GM19372 (cell line): ENCODE measurements at regions not wholly inside any gene's neighbourhood (a gene's known extent, or its start where the extent isn't known, plus 50 kb on each side); places are given as distances from the start of the nearest gene placed in this dataset.
"Not testable (repeated sequence)": the region's sequence is repeated elsewhere in the genome, so short reads cannot be mapped to it uniquely, and the experiment has no call there.

Experiments used
- ATAC-seq: cut with Tn5 transposase; IDR thresholded peaks from one replicate; pipeline ENCODE4 v1.9.1; 2021; ENCODE audit warnings: mild to moderate bottlenecking, low read depth, moderate library complexity; ENCODE audit not compliant: unreplicated experiment

DNA sequence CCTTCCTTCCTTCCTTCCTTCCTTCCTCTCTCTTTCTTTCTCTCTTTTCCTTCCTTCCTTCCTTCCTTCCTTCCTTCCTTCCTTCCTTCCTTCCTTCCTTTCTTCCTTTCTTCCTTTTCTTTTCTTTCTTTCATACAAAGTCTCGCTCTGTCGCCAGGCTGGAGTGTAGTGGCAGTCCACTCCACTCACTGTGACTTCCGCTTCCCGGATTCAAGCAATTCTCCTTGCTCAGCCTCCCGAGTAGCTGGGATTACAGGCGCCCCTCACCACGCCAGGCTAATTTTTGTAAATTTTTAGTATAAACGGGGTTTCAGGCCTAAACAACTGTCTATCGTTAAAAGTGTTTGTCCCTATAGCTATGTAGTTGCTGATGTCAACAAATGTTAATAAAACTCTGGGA is 1029.8 kb downstream of the TMEM121 start:
- ATAC-seq, result not testable (repeated sequence)

DNA sequence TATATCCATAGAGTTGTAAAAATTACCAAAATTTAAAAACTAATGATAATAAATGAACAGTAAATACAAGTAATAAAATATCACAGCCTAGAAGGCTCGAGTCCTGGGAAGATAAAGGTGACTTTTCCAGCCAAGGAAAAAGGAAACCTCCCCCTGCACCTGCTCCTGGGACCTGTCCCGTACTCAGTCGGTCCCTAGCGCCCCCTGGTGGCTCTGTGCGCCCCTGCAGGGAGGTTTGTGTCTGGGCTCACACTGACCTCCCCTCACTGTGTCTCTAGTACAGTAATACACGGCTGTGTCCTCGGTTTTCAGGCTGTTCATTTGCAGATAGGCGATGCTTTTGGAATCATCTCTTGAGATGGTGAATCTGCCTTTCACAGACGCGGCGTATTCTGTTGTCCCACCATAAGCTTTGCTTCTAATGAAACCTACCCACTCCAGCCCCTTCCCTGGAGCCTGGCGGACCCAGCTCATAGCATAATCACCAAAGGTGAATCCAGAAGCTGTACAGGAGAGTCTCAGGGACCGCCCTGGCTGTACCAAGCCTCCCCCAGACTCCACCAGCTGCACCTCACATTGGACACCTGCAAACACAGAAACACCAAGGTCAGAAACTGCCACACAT is 1030.4 kb downstream of the TMEM121 start:
- ATAC-seq, result no peak

DNA sequence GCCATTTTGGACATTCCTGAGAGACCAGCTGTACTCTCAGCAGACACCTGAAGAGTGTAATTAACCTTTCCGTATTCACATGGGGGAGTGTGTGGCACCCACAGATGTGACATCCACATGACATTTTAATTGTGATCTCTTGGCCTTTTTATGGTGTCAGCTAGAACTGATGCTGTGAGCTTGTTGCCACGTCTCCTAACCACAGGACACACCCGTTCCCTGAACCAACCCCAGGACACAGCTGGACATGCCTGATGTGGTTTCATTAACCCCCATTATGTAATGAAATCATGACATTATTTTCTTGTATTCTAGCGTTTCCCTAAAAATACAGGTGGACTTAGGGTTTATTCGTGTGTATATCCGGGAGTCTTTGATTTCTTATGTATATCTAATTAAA is 1036.1 kb downstream of the TMEM121 start:
- ATAC-seq, result no peak

DNA sequence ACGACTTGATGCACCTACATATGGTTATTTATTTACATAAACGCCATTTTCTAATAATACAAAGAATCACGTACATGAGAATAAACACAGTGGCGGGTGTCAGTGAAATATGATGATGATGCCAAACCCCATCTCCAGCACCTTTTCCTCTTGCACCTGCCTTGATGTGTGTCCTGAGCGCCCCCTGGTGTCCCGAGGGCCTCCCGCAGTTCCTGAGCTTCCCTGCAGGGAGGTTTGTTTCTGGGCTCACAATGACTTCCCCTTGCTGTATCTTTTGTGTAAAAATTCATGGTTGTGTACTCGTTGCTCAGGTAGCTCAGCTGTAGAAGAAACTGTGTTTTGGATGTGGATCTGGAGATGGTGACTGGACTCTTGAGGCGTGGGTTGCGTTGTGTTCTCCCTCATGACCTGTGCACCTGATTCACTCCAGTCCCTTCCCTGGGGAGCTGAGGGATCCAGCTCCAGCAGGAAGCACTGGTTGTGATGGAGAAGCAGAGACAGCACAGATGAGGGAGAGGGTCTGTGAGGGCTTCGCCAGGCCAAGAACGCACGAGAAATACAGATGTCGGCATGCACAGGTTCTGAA is 1037.8 kb downstream of the TMEM121 start:
- no peak for ATAC-seq

DNA sequence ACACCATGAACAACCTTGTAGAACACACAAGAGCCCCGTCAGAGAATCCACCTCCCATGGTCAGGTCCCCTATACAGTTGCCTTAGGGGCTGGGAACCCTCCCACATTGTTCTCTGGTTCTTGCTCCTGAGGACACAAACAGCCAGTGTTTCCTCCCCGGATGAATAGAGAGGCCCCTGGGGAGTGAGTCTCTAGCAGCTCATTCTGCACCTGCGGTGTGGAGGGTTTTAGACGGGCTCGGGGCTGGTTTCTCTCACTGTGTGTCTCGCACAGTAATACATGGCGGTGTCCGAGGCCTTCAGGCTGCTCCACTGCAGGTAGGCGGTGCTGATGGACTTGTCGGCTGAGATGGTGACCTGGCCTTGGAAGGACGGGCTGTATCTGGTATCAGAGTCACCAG is 1052.1 kb downstream of the TMEM121 start:
- no peak for ATAC-seq

DNA sequence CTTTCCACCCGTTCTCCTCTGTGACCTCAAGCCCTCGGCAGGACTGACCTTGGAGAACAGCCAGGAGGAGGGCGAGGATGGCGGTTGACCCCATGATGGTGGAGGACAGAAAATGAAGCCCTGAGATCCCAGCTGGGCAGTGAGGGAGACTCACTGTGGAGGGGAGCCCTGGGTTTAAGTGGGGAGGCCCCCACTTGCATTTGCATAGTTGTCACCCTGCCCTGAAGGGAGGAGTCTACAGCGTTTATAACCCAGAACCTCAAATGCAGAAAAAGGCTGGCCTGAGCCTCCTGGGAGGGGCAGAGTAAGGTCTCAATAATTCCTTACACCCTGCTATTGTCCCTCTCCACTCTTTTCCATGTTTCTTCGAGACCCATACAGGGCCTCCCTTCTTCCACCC is 1052.7 kb downstream of the TMEM121 start:
- ATAC-seq, result no peak

DNA sequence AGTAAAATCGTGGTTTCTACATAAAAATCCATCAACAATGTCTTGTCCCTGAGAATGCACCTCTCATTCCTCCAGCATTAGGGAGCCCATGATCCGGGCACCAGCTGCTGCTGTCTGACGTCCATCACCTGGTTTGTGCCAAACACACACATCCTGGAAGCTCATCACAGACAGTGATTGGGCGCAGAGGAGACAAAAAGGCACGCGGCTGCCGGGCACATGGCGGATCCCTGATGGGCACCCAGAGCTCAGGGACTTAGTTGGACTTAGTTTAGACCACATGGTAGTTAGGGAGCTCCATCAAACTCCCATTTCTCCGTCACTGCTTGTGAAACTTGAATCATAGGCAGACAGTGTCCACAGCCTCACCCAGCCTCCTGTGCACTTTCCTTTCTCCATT is 1059.3 kb downstream of the TMEM121 start:
- ATAC-seq, result no peak

DNA sequence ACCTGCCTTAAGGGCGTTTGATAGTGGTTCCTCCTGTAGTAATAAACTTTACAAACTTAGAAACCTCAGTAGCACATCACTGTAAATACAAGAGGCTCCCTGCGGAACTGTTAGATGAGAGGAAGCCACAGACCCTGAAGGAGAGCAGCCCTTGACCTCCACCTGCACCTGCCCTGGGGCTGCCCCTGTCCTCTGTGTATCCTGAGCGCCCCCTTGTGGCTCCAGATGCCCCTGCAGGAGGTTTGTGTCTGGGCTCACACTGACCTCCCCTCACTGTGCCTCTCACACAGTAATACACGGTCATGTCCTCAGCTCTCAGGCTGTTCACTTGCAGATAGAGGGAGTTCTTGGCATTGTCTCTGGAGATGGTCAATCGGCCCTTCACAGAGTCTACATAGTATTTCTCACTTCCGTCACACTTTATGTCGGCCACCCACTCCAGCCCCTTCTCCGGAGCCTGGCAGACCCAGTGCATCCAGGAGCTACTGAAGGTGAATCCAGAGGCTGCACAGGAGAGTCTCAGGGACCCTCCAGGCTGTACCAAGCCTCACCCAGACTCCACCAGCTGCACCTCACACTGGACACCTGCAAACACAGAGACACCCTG is 1059.8 kb downstream of the TMEM121 start:
- no peak for ATAC-seq

DNA sequence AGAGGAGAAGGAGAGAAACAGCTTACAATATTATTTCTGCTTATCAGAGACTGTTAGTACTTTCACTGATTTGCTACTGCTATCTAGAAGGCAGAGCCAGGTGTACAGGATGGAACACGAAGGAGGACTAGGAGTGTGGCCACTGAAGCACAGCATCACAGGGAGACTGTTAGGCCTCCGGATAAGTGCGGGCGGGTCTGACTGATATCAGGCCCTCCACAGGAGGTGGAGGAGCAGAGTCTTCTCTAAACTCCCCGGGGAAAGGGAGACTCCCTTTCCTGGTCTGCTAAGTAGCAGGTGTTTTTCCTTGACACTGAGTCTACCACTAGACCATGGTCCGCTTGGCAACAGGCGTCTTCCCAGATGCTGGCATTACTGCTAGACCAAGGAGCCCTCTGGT is 1065.2 kb downstream of the TMEM121 start:
- ATAC-seq, result not testable (repeated sequence)

DNA sequence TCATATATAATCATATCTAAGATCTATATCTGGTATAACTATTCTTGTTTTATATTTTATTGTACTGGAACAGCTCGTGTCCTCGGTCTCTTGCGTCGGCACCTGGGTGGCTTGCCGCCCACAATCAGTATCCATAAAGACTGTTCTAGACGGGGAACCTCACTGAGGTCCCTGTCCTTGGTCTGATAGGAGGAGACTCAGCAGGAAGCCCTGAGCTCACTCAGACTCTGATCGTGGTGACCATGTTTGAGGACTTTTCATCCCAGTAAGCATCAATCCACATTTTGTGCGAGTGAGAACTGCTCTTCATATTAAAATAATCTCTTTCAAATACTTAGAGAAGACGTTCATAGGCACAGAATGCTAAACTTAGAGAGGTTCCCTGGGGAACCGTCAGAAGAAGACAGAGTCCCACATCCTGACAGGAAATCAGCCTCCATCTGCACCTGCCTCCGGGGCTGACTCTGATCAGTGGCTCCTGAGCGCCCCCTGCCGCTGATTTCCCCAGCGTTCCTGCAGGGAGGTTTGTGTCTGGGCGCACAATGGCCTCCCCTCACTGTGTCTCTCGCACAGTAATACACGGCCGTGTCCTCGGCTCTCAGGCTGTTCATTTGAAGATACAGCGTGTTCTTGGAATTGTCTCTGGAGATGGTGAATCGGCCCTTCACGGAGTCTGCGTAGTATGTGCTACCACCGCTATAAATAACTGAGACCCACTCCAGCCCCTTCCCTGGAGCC is 1065.9 kb downstream of the TMEM121 start:
- not testable (repeated sequence) for ATAC-seq

DNA sequence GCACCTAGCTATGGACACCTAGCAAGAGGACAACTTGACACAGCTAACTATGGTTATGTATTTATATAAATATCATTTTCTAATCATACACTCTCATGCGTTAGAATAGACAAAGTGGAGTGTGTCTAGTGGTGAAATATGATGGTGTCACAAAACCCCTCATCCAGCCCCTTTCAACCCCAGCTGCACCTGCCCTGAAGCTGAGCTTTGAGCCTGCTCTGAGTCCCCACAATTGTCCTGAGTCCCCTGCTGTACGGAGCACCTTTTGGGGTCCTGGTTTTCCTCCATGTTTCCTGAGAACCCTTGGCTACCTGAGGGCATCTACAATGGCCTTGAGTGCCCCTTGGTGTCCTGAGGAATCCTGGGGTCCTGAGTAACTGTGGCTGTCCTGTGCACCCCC is 1072.8 kb downstream of the TMEM121 start:
- ATAC-seq, result no peak

DNA sequence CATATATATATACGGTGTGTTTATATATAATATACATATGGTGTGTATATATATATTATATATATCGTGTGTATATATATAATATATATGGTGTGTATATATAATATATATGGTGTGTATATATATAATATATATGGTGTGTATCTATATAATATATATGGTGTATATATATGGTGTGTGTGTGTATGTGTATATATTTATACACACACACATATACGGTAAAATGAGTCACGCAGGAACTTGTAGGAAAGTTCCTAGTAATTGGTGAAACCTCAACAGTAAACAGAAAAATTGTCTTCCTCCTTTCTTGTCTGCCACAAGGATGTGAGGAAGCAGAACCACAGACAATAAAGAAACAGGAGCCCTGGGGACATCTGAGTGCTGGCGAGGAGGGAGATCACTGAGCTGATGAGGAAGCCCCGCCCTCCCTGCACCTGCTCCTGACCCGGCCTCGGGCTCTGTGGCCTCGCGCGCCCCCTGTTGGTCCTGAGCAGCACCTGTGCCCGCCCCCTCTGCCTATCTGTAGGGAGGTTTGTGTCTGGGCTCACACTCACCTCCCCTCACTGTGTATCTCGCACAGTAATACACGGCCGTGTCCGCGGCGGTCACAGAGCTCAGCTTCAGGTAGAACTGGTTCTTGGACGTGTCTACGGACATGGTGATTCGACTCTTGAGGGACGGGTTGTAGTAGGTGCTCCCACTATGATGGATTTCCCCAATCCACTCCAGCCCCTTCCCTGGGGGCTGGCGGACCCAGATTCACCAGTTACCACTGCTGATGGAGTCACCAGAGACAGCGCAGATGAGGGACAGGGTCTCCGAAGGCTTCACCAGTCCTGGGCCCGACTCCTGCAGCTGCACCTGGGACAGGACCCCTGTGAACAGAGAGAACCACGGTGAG is 1079.4 kb downstream of the TMEM121 start:
- no peak for ATAC-seq

DNA sequence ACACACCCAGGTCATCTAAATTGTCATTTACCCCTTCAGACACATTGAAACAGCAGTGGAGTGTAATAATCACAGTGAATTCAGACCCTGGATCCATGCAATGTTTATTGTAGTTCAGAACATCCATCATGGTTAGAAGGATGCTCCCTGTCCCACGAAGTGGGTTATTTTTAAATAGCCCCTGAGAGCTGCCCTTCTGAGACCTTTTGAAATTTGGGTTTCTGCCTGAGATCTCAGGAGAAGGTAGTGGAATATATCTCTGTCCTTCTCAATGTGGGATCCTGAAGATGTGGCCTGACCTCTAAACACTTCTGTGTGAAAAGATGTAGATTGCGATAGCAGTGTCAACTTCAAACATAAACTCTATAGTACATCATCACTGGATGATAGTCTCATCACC is 1080.6 kb downstream of the TMEM121 start:
- ATAC-seq, result no peak

DNA sequence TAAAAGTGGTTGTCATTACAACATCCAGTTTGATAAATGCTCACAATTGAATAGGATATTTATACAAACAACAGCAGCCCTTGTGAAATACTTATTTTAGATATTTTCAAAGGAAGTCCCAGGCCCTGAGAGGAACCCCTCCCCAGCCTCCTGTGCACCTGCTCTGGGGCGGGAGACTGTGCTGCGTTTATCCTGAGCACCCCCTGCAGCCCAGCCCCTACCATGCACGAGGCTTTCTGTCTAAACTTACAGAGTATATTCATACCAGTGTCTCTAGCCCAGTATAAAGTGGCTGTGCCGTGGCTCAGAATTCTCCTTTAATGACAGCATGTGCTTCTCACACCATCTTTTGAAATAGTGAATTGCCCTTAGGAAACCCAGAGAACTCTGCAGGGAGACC is 1084.3 kb downstream of the TMEM121 start:
- no peak for ATAC-seq

DNA sequence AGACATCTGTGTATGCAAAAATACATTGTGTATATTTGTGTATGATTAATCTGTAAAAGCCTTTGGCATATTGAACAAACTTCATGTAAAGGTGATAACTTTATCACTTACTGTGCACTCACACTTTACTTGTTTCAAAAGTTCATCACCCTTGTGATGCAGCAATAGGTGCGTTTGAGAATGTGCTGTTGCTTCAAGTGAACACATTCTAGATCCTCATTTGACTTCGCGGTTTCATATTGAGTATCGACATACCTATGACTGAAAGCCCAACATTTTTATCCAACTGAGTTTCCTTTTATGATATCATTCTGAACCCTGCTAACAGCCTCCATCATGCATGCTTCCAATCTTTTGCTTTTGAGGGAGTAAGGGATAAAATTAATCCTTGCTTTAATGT is 1086.9 kb downstream of the TMEM121 start:
- no peak for ATAC-seq

DNA sequence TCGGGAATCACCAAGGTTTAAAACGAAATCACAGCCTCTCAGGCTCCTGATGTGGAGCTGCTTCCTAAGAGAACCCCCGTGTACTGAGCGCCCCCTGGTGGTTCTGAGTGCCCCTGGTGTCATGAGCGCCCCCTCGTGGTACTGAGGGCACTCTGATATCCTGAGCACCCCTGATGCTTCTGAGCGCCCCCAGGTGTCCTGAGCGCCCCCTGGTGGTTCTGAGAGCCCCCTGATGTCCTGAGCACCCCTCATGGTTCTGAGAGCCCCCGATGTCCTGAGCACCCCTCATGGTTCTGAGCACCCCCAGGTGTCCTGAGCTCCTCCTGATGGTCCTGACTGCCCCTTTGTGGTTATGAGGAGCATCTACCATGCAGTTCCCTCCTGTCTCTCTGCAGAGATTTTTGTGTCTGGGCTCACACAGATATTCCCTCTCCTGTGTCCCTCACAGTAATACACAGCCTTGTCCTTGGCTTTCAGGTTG is 1092.1 kb downstream of the TMEM121 start:
- ATAC-seq, result not testable (repeated sequence)

DNA sequence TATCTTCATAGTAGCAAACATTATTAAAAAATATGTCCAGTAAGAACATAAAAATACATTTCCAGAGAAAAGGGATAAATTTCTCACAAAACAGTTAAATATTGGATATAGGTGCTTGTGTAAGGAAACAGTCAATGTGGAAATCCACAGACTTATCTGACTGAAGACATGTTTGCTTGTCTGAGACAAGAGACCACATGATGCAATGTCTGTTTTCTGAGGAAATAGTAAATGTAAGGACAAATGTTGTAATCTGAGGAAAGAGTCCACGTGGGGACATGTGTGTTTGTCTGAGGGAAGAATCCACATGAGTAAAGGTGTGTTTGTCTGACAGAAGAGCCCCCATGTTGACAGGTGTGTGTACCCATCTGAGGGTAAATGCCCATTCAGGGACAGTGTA is 1093.2 kb downstream of the TMEM121 start:
- no peak for ATAC-seq

DNA sequence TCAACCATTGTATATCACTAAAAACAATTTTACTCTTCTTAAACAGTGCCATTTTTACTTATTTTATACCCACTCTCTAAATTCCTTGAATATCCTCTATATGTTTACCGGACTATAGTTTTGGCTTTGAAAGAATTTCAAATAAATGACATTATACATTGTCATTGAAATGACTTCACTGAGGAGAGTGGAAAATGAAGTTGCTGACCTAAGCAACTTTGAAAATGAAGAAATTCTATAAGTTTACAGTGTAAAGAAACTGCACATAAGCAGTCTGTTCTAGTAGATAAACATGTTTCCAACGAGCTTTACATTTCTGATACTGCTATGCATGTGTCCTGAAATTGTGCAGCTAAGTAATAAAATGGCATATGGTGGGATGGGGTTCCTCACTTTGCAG is 1094.0 kb downstream of the TMEM121 start:
- ATAC-seq, result no peak

DNA sequence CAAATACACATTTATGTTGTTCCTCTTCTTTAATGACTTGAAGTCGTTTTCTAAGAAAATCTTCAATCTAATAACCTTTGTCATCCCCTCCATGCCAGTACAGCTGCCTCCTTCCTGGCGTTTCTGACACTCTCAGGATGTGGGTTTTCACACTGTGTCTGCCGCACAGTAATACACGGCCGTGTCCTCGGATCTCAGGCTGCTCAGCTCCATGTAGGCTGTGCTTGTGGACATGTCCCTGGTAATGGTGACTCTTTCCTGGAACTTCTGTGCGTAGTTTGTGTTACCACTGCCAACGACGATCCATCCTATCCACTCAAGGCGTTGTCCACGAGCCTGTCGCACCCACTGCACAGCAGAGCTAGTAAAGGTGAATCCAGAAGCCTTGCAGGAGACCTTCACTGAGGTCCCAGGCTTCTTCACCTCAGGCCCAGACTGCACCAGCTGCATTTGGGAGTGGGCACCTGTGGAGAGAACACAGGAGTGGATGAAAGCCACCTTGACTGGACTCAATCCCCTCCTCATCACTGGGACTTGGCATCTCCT is 1095.9 kb downstream of the TMEM121 start:
- no peak for ATAC-seq

DNA sequence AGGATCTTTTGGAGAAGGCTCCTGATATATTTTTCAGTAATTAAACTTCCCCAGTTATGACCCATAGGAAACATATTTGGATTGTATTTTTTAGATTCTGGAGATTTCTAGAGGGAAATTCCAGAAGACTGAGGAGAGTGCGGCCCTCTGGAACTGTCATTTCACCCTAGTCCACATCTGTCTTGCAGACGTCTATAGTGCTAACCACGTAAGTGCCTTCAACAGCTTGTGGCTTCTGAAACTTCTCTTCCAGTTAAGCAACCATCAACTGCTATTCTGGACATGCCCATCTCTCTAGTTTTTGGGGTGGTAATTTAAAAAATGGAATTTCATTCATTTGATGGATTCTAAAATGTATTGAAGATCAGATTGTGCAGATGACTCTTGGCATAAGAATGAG is 1098.8 kb downstream of the TMEM121 start:
- no peak for ATAC-seq
